SK-N-SH treated with all-trans-retinoic acid at 6 μM for 48 hours (cell line): ENCODE measurements at regions not wholly inside any gene's neighbourhood (a gene's known extent, or its start where the extent isn't known, plus 50 kb on each side); places are given as distances from the start of the nearest gene placed in this dataset.

Experiments used
- ATAC-seq: fragments of 200-7000 bp; cut with Tn5 transposase; 3 replicates; pipeline ENCODE4 v1.9.1; 2020; ENCODE audit warnings: mild to moderate bottlenecking, moderate library complexity
- ARNTL ChIP-seq: fragments of 450-650 bp; formaldehyde crosslinking; IDR thresholded peaks from 2 replicates; pipeline ENCODE4 v1.5.0; 2020; ENCODE audit warnings: low read depth, mild to moderate bottlenecking, moderate library complexity, borderline replicate concordance
- BACH2 ChIP-seq: fragments of 250-450 bp; sonication (Bioruptor Pico); IDR thresholded peaks from 2 replicates; pipeline ENCODE4 v1.9.0; 2021; ENCODE audit warnings: mild to moderate bottlenecking, borderline replicate concordance
- CSDC2 ChIP-seq: fragments of 250-450 bp; sonication (Bioruptor Pico); IDR thresholded peaks from 2 replicates; pipeline ENCODE4 v1.5.0; 2020; ENCODE audit warnings: mild to moderate bottlenecking, moderate library complexity
- ESRRG ChIP-seq: fragments of 250-450 bp; sonication (Bioruptor Pico); IDR thresholded peaks from 2 replicates; pipeline ENCODE4 v1.6.1; 2021; ENCODE audit warnings: mild to moderate bottlenecking
- GLIS3 ChIP-seq: fragments of 250-450 bp; sonication (Bioruptor Pico); IDR thresholded peaks from 2 replicates; pipeline ENCODE4 v1.5.0; 2020; ENCODE audit warnings: mild to moderate bottlenecking, moderate library complexity
- ISL1 ChIP-seq: fragments of 250-450 bp; sonication (Bioruptor Pico); IDR thresholded peaks from 2 replicates; pipeline ENCODE4 v2.1.2; 2022; ENCODE audit warnings: mild to moderate bottlenecking, moderate library complexity
- OSR1 ChIP-seq: fragments of 250-450 bp; sonication (Bioruptor Pico); IDR thresholded peaks from 2 replicates; pipeline ENCODE4 v1.8.0; 2022; ENCODE audit warnings: moderate library complexity, mild to moderate bottlenecking, inconsistent platforms
- PPARA ChIP-seq: fragments of 250-450 bp; sonication (Bioruptor Pico); IDR thresholded peaks from 2 replicates; pipeline ENCODE4 v1.5.0; 2020; ENCODE audit warnings: mild to moderate bottlenecking, borderline replicate concordance
- SNAI2 ChIP-seq: fragments of 250-450 bp; sonication (Bioruptor Pico); IDR thresholded peaks from 2 replicates; pipeline ENCODE4 v1.5.0; 2020; ENCODE audit warnings: mild to moderate bottlenecking, moderate library complexity
- TCF4 ChIP-seq: fragments of 250-450 bp; sonication (Bioruptor Pico); IDR thresholded peaks from 2 replicates; pipeline ENCODE4 v1.8.0; 2021; ENCODE audit warnings: mild to moderate bottlenecking, moderate library complexity, borderline replicate concordance
- TOX ChIP-seq: fragments of 250-450 bp; sonication (Bioruptor Pico); IDR thresholded peaks from 2 replicates; pipeline ENCODE4 v1.8.0; 2021; ENCODE audit warnings: mild to moderate bottlenecking, moderate library complexity, borderline replicate concordance
- ZC3H10 ChIP-seq: fragments of 250-450 bp; sonication (Bioruptor Pico); IDR thresholded peaks from 2 replicates; pipeline ENCODE4 v1.5.1; 2021; ENCODE audit warnings: mild to moderate bottlenecking, moderate library complexity
- ZFP3 ChIP-seq: fragments of 250-450 bp; sonication (Bioruptor Pico); IDR thresholded peaks from 2 replicates; pipeline ENCODE4 v1.5.0; 2020; ENCODE audit warnings: mild to moderate bottlenecking, moderate library complexity
- ZFP30 ChIP-seq: fragments of 450-650 bp; formaldehyde crosslinking; IDR thresholded peaks from 2 replicates; pipeline ENCODE4 v1.5.0; 2022; ENCODE audit warnings: mild to moderate bottlenecking, moderate library complexity
- ZNF565 ChIP-seq: fragments of 450-650 bp; formaldehyde crosslinking; conservative IDR thresholded peaks from 2 replicates; pipeline ENCODE4 v1.5.0; 2020; ENCODE audit warnings: low read depth, mild to moderate bottlenecking, moderate library complexity
- ZNF70 ChIP-seq: fragments of 450-650 bp; formaldehyde crosslinking; IDR thresholded peaks from 2 replicates; pipeline ENCODE4 v1.5.0; 2020; ENCODE audit warnings: mild to moderate bottlenecking, moderate library complexity
- ZNF8 ChIP-seq: fragments of 450-650 bp; formaldehyde crosslinking; IDR thresholded peaks from 2 replicates; pipeline ENCODE4 v1.5.0; 2020; ENCODE audit warnings: mild to moderate bottlenecking, moderate library complexity
- TF ChIP-seq, protein P1 (sequence below): fragments of 250-450 bp; sonication (Bioruptor Pico); IDR thresholded peaks from 2 replicates; pipeline ENCODE4 v1.8.0; 2020; ENCODE audit warnings: mild to moderate bottlenecking, moderate library complexity, borderline replicate concordance
- TF ChIP-seq, protein P2 (sequence below): fragments of 250-450 bp; sonication (Bioruptor Pico); IDR thresholded peaks from 2 replicates; pipeline ENCODE4 v1.5.0; 2020; ENCODE audit warnings: mild to moderate bottlenecking, moderate library complexity
- TF ChIP-seq, protein P3 (sequence below): fragments of 250-450 bp; sonication (Bioruptor Pico); IDR thresholded peaks from 2 replicates; pipeline ENCODE4 v1.5.1; 2021; ENCODE audit warnings: mild to moderate bottlenecking, moderate library complexity
- TF ChIP-seq, protein P4 (sequence below): fragments of 250-450 bp; sonication (Bioruptor Pico); IDR thresholded peaks from 2 replicates; pipeline ENCODE4 v1.8.0; 2021; ENCODE audit warnings: low read depth, mild to moderate bottlenecking, moderate library complexity, borderline replicate concordance

DNA sequence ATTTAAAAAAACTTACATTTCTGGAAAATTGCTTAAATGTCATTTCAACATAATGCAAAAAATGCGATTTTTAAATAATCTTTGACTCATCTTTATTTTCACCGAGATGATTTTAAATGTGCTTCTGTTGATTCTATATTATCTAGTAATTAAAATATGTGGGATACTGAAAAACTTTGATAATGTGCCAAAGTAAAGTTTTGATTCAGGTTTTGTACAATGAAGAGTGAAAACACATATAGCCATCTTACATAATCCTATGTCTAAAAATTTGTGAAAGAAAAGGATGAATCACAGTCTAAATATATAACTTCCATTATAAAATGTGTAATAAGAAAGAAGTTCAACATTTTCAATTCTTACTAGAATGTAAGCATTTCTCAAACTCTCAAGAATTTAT is 204.3 kb upstream of the ZC3H15 start:
- ATAC-seq: no peak
- TF ChIP-seq ISL1 (no peak), SNAI2 (no peak), ZNF70 (no peak)

DNA sequence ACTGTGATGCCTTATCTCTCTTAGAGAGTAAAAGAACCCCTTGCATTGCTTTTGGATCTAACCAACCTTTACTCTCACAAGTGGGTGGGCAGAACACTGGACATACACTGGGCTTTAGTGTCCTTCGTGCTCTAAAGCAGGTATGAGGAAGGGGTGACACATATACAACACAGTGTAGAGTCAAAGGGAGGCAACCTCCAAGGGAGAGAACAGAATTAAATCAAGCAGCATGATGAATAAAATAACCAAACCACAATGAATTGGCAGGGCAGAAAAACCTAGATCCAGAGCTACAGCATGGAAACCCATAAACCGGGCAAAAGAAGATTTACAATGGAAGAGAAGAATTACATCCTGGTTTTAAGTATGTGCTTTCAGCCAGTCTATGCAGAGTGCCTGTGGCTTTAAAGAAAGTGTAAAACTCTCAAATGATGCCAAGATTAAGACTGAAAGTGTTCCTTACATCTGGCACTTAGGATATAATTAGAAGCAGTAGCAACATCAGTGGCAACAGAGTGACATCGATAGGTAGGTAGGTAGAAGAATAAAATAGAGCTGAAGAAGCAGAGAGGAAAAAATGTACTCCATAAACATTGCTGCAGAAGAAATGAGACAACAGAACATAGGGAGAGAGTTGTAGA is 191.7 kb upstream of the ZC3H15 start:
- TF ChIP-seq, protein P1, sequence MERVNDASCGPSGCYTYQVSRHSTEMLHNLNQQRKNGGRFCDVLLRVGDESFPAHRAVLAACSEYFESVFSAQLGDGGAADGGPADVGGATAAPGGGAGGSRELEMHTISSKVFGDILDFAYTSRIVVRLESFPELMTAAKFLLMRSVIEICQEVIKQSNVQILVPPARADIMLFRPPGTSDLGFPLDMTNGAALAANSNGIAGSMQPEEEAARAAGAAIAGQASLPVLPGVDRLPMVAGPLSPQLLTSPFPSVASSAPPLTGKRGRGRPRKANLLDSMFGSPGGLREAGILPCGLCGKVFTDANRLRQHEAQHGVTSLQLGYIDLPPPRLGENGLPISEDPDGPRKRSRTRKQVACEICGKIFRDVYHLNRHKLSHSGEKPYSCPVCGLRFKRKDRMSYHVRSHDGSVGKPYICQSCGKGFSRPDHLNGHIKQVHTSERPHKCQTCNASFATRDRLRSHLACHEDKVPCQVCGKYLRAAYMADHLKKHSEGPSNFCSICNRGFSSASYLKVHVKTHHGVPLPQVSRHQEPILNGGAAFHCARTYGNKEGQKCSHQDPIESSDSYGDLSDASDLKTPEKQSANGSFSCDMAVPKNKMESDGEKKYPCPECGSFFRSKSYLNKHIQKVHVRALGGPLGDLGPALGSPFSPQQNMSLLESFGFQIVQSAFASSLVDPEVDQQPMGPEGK (CRISPR knock-in tag): no peak
- TF ChIP-seq TOX (CRISPR knock-in tag) (no peak), ZNF8 (CRISPR knock-in tag) (no peak), ISL1 (no peak), ESRRG (CRISPR knock-in tag) (no peak), TCF4 (CRISPR knock-in tag) (no peak), ARNTL (CRISPR knock-in tag) (no peak), CSDC2 (CRISPR knock-in tag) (no peak), ZNF565 (CRISPR knock-in tag) (no peak), PPARA (CRISPR knock-in tag) (no peak)
- TF ChIP-seq, protein P2, sequence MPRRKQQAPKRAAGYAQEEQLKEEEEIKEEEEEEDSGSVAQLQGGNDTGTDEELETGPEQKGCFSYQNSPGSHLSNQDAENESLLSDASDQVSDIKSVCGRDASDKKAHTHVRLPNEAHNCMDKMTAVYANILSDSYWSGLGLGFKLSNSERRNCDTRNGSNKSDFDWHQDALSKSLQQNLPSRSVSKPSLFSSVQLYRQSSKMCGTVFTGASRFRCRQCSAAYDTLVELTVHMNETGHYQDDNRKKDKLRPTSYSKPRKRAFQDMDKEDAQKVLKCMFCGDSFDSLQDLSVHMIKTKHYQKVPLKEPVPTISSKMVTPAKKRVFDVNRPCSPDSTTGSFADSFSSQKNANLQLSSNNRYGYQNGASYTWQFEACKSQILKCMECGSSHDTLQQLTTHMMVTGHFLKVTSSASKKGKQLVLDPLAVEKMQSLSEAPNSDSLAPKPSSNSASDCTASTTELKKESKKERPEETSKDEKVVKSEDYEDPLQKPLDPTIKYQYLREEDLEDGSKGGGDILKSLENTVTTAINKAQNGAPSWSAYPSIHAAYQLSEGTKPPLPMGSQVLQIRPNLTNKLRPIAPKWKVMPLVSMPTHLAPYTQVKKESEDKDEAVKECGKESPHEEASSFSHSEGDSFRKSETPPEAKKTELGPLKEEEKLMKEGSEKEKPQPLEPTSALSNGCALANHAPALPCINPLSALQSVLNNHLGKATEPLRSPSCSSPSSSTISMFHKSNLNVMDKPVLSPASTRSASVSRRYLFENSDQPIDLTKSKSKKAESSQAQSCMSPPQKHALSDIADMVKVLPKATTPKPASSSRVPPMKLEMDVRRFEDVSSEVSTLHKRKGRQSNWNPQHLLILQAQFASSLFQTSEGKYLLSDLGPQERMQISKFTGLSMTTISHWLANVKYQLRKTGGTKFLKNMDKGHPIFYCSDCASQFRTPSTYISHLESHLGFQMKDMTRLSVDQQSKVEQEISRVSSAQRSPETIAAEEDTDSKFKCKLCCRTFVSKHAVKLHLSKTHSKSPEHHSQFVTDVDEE (CRISPR knock-in tag): no peak
- no peak for ATAC-seq

DNA sequence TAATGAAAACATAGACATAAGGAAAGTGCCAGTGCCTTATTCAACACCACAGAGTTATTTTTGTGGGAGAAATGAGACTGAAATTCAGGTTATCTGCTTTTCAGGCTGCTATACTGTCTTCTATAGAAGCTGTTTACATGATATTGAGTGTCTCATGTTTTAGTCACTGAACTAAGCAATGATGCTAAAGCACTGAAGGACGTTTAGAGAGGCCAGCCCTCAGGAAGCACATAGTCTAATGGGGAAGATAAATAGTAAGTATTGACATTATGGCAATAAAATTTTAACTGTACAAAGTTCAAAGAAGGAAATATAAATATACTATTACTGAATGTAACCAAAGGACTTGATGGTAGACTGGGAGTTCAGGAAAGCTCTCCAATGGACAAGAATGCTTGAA is 186.4 kb upstream of the ZC3H15 start:
- TF ChIP-seq TCF4 (CRISPR knock-in tag) (no peak), PPARA (CRISPR knock-in tag) (no peak), ZFP3 (no peak), TOX (CRISPR knock-in tag) (no peak), ZNF70 (no peak), OSR1 (no peak), ZNF565 (CRISPR knock-in tag) (no peak), ZNF8 (CRISPR knock-in tag) (no peak), ZC3H10 (CRISPR knock-in tag) (no peak), ARNTL (CRISPR knock-in tag) (no peak), ESRRG (CRISPR knock-in tag) (no peak), SNAI2 (no peak), ZFP30 (CRISPR knock-in tag) (no peak), ISL1 (no peak), CSDC2 (CRISPR knock-in tag) (no peak), BACH2 (no peak), GLIS3 (CRISPR knock-in tag) (no peak)
- TF ChIP-seq, protein P3, sequence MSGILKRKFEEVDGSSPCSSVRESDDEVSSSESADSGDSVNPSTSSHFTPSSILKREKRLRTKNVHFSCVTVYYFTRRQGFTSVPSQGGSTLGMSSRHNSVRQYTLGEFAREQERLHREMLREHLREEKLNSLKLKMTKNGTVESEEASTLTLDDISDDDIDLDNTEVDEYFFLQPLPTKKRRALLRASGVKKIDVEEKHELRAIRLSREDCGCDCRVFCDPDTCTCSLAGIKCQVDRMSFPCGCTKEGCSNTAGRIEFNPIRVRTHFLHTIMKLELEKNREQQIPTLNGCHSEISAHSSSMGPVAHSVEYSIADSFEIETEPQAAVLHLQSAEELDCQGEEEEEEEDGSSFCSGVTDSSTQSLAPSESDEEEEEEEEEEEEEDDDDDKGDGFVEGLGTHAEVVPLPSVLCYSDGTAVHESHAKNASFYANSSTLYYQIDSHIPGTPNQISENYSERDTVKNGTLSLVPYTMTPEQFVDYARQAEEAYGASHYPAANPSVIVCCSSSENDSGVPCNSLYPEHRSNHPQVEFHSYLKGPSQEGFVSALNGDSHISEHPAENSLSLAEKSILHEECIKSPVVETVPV: no peak
- TF ChIP-seq, protein P2 (CRISPR knock-in tag): no peak
- TF ChIP-seq, protein P4, sequence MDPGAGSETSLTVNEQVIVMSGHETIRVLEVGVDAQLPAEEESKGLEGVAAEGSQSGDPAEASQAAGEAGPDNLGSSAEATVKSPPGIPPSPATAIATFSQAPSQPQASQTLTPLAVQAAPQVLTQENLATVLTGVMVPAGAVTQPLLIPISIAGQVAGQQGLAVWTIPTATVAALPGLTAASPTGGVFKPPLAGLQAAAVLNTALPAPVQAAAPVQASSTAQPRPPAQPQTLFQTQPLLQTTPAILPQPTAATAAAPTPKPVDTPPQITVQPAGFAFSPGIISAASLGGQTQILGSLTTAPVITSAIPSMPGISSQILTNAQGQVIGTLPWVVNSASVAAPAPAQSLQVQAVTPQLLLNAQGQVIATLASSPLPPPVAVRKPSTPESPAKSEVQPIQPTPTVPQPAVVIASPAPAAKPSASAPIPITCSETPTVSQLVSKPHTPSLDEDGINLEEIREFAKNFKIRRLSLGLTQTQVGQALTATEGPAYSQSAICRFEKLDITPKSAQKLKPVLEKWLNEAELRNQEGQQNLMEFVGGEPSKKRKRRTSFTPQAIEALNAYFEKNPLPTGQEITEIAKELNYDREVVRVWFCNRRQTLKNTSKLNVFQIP (CRISPR knock-in tag): no peak
- no peak for ATAC-seq
